Body of pancreas (tissue), 4 donors: ENCODE measurements at regions not wholly inside any gene's neighbourhood (a gene's known extent, or its start where the extent isn't known, plus 50 kb on each side); places are given as distances from the start of the nearest gene placed in this dataset.

Experiments
- ATAC-seq: fragments of 150-250 bp; one replicate; pipeline ENCODE4 v1.9.1; 2016
- DNase-seq, 4 donors: peaks; one replicate each; pipeline ENCODE4 v3.0.0-alpha.2; 2019
- H3K27ac ChIP-seq, 4 donors: fragments of 200-600 bp; sonication (generic); 1 replicate in 3 of 4; 2 replicates in 1 of 4; pipeline versions ENCODE4 v1.5.1 to v1.6.1; 2016 to 2019; ENCODE audit warnings: mild to moderate bottlenecking in 1 of 4, mixed read lengths in 1 of 4, moderate library complexity in 1 of 4
- H3K27me3 ChIP-seq, 2 donors: fragments of 200-600 bp; sonication (generic); one replicate each; pipeline ENCODE4 v1.6.0; 2016; ENCODE audit warnings: mild to moderate bottlenecking in 1 of 2
- H3K36me3 ChIP-seq, 2 donors: fragments of 200-600 bp; sonication (generic); replicated peaks in 1 of 2; 2 replicates each; pipeline ENCODE4 v1.5.1; 2016; ENCODE audit warnings: low read depth in 2 of 2; ENCODE audit not compliant: insufficient read depth in 1 of 2
- H3K4me1 ChIP-seq: fragments of 200-600 bp; sonication (generic); one replicate; pipeline ENCODE4 v1.6.0; 2016
- H3K4me3 ChIP-seq, 2 donors: fragments of 200-600 bp; sonication (generic); 1 replicate in 1 of 2; 2 replicates in 1 of 2; pipeline ENCODE4 v1.5.1; 2016 to 2019
- H3K9me3 ChIP-seq, 3 donors: fragments of 200-600 bp; sonication (generic); 1 replicate in 2 of 3; 2 replicates in 1 of 3; pipeline ENCODE4 v1.5.1; 2016
- CTCF ChIP-seq, 7 experiments: fragments of 450-650 bp in 4 of 7; fragments of 200-600 bp in 3 of 7; sonication (generic) in 3 of 7; IDR thresholded peaks; one replicate each; pipeline ENCODE4 v1.5.1; 2016 to 2019; ENCODE audit warnings: antibody characterized with exemption in 7 of 7
- POLR2A ChIP-seq, 3 donors: fragments of 450-650 bp; IDR thresholded peaks; one replicate each; pipeline ENCODE4 v1.6.1; 2016; ENCODE audit warnings: antibody characterized with exemption in 3 of 3, mild to moderate bottlenecking in 2 of 3
- WGBS, 2 donors: methylation state at CpG; one replicate each; pipeline ENCODE4 v1.1.5; 2017; 5-methylcytosine and 5-hydroxymethylcytosine counted together
- intact Hi-C: fragments of 100-400 bp; cut with DNase I; formaldehyde crosslinking; loops from one replicate; pipeline ENCODE4 v1.15.1; 2023

GRCh38 chr20:50252701-50253100 is 62.1 kb downstream of the CEBPB start:
- no peaks in the 10 kb centered on the region for H3K9me3 ChIP-seq
- WGBS, 2 donors = 81 to 82% methylated on average over 7 of the region's 7 CpGs
- intact Hi-C loops = no loop called here
- H3K36me3 ChIP-seq = no peaks in the 10 kb centered on the region
- H3K4me1 ChIP-seq = peaks cover 10% of the 10 kb centered on the region
- no peak overlapping the region for H3K27ac ChIP-seq
- no peaks in the 10 kb centered on the region for H3K27me3 ChIP-seq
- ATAC-seq = no peak
- DNase-seq = no peak
- H3K4me3 ChIP-seq = no peak overlapping the region
- TF ChIP-seq POLR2A (IDR thresholded peaks at IDR 0.05) (no peak), CTCF (IDR thresholded peaks at IDR 0.05) (no peak)

- intact Hi-C loops = no loop called here
- WGBS, 2 donors = 93 to 96% methylated on average over 10 of the region's 10 CpGs
- H3K27ac ChIP-seq = no peak overlapping the region
- H3K27me3 ChIP-seq = no peaks in the 10 kb centered on the region
- DNase-seq = no peak
- no peak for TF ChIP-seq CTCF (IDR thresholded peaks at IDR 0.05)
- no peak for TF ChIP-seq POLR2A (IDR thresholded peaks at IDR 0.05)
- peaks cover 8% of the 10 kb centered on the region for H3K4me1 ChIP-seq
- H3K4me3 ChIP-seq = no peak overlapping the region
- H3K36me3 ChIP-seq = no peaks in the 10 kb centered on the region
- no peak for ATAC-seq
- H3K9me3 ChIP-seq = no peaks in the 10 kb centered on the region
Observed at GRCh38 chr20:50253101-50253500, 62.5 kb downstream of the CEBPB start.

- TF ChIP-seq CTCF (IDR thresholded peaks at IDR 0.05) = no peak
- no peak for TF ChIP-seq POLR2A (IDR thresholded peaks at IDR 0.05)
- ATAC-seq (no peak), DNase-seq (no peak)
- Histone ChIP-seq H3K4me1 (peaks cover 5% of the 10 kb centered on the region), H3K27ac (no peak overlapping the region), H3K36me3 (no peaks in the 10 kb centered on the region), H3K27me3 (no peaks in the 10 kb centered on the region), H3K9me3 (no peaks in the 10 kb centered on the region), H3K4me3 (no peak overlapping the region)
- 72 to 79% methylated on average over 11 of the region's 11 CpGs for WGBS, 2 donors
- intact Hi-C loops = no loop called here
Observed at GRCh38 chr20:50254466-50255079, 63.9 kb downstream of the CEBPB start.

- TF ChIP-seq POLR2A (IDR thresholded peaks at IDR 0.05) = no peak
- no peak for TF ChIP-seq CTCF (IDR thresholded peaks at IDR 0.05)
- no peak overlapping the region for H3K27ac ChIP-seq
- ATAC-seq (no peak), DNase-seq (no peak)
- no peak overlapping the region for H3K4me3 ChIP-seq
- H3K4me1 ChIP-seq = peaks cover 13% of the 10 kb centered on the region
- H3K36me3 ChIP-seq = no peaks in the 10 kb centered on the region
- no peaks in the 10 kb centered on the region for H3K27me3 ChIP-seq
- no peaks in the 10 kb centered on the region for H3K9me3 ChIP-seq
- WGBS, 2 donors = 69 to 76% methylated on average over 6 of the region's 6 CpGs
- intact Hi-C loops = no loop called here
Observed at GRCh38 chr20:50256577-50256976, 65.9 kb downstream of the CEBPB start.

GRCh38 chr20:50257860-50258259 is 67.2 kb downstream of the CEBPB start:
- H3K4me3 ChIP-seq = no peak overlapping the region
- intact Hi-C loops = no loop called here
- no peaks in the 10 kb centered on the region for H3K9me3 ChIP-seq
- DNase-seq (no peak), ATAC-seq (no peak)
- 93 to 95% methylated on average over 8 of the region's 8 CpGs for WGBS, 2 donors
- H3K27me3 ChIP-seq = no peaks in the 10 kb centered on the region
- no peaks in the 10 kb centered on the region for H3K36me3 ChIP-seq
- H3K27ac ChIP-seq = no peak overlapping the region
- no peak for TF ChIP-seq POLR2A (IDR thresholded peaks at IDR 0.05)
- no peak for TF ChIP-seq CTCF (IDR thresholded peaks at IDR 0.05)
- H3K4me1 ChIP-seq = peaks cover 13% of the 10 kb centered on the region
